22Rv1 (cell line): ENCODE measurements at regions not wholly inside any gene's neighbourhood (a gene's known extent, or its start where the extent isn't known, plus 50 kb on each side); places are given as distances from the start of the nearest gene placed in this dataset.

Experiments
- CTCF ChIP-seq: fragments of 450-650 bp; IDR thresholded peaks from 2 replicates; pipeline ENCODE4 v1.5.1; 2017; ENCODE audit warnings: mild to moderate bottlenecking
- ZFX ChIP-seq: fragments of 450-650 bp; IDR thresholded peaks from 2 replicates; pipeline ENCODE4 v1.6.1; 2017; ENCODE audit warnings: antibody characterized with exemption, borderline replicate concordance

GRCh38 chrX:123013141-123013540 lies 170.9 kb upstream of the GRIA3 start:
- TF ChIP-seq CTCF = no peak
- TF ChIP-seq ZFX = no peak
